ENCODE measurements at regions not wholly inside any gene's neighbourhood (a gene's known extent, or its start where the extent isn't known, plus 50 kb on each side); places are given as distances from the start of the nearest gene placed in this dataset.

DNA sequence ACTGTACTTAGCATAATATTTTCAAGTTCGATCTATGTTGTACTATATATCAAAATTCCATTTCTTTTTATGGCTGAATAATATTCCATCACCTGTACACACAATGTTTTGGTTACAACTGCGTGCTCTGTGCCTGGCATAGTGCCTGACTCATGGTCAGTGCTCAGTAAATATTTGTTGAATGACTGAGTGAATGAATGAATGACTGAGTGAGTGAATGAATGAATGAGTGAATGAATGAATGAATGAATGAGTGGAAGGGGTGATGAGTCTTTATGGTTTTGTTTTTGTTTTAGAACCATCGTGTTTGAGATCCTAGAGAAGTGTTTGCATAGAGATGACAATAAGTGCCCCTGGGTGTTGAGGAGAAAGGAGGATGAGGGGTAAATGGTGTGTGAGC, 155.3 kb downstream of the MRM1 start:
- no peak overlapping the region for H3K4me3 ChIP-seq (ENCODE audit: extremely low read depth in 1 of 4, insufficient read depth in 2 of 4, low read depth in 3 of 4, low read length in 4 of 4)
- H2BK5ac ChIP-seq (ENCODE audit: low read depth, low read length): no peak overlapping the region
- 0 out of 2 replicates have a peak, but pooled peaks cover 2% of the 10 kb centered on the region for H3K79me1 ChIP-seq (ENCODE audit: low read depth, low read length)
- H2BK12ac ChIP-seq (ENCODE audit: low read depth, low read length): no peak overlapping the region
- WGBS, 2 experiments (ENCODE audit: extremely low coverage in 1 of 2, insufficient coverage in 1 of 2, insufficient read length in 1 of 2, insufficient replicate concordance in 2 of 2, low coverage in 1 of 2, low lambda C conversion rate in 2 of 2, missing lambda C conversion rate in 1 of 2): 86% methylated on average over 3 of the region's 3 CpGs; no CpG with 5 or more reads in 1 of the 2 experiments
- H2BK120ac ChIP-seq (replicated peaks; ENCODE audit: low read depth, low read length): no peak overlapping the region
- no peak overlapping the region for H2BK20ac ChIP-seq (ENCODE audit: low read length)
- H3K36me3 ChIP-seq (ENCODE audit: control insufficient read depth in 2 of 4, insufficient read depth in 4 of 4, low read length in 3 of 4): no peaks in the 10 kb centered on the region
- H4K20me1 ChIP-seq (replicated peaks in 1 of 2; ENCODE audit: control insufficient read depth in 1 of 2, insufficient read depth in 2 of 2, low read length in 2 of 2): peaks cover 0 to 6% of the 10 kb centered on the region in 2 experiments
- no peak overlapping the region for H4K91ac ChIP-seq (replicated peaks; ENCODE audit: insufficient read length, low read length)
- no peak for FAIRE-seq
- DNase-seq (ENCODE audit: low read depth in 1 of 2, low spot score in 2 of 2): no peak
- no peaks in the 10 kb centered on the region; a peak in 1 of 4 replicates for H3K79me2 ChIP-seq (ENCODE audit: control insufficient read depth in 1 of 2, insufficient read depth in 2 of 2, low read length in 2 of 2)
- H3K23ac ChIP-seq (ENCODE audit: insufficient read length): no peak overlapping the region
- no peak overlapping the region for H3K14ac ChIP-seq (ENCODE audit: insufficient read length)
- H3K9ac ChIP-seq (replicated peaks in 1 of 4; ENCODE audit: extremely low read depth in 1 of 4, low read depth in 3 of 4, low read length in 3 of 4): no peak overlapping the region
- no peak overlapping the region for H4K8ac ChIP-seq (ENCODE audit: extremely low read depth, insufficient read depth, low read length)
- H3K4me1 ChIP-seq (replicated peaks in 1 of 4; ENCODE audit: control insufficient read depth in 3 of 4, insufficient read depth in 4 of 4, low read length in 3 of 4): peaks cover 0 to 5% (median 1%) of the 10 kb centered on the region in 4 experiments; a peak in 2 of 7 replicates
- ChIA-PET POLR2A (ENCODE audit: partially characterized antibody) (interaction anchor here (1.9 to 2.4 kb wide), 2 partner anchors 16 kb away, joined by 5 to 8 read pairs; no protein-coding TSS in a partner anchor), CTCF (ENCODE audit: partially characterized antibody) (interaction anchor here (1.0 to 3.2 kb wide), 17 partner anchors 8 to 291 kb away, joined by 3 to 38 read pairs (median 7); no protein-coding TSS in a partner anchor)
- peaks cover 7% of the 10 kb centered on the region; the same call in 1 of the 2 replicates for H3K23me2 ChIP-seq (ENCODE audit: low read depth, low read length)
- no peak for TF ChIP-seq CBX5 (IDR thresholded peaks at IDR 0.05; ENCODE audit: low read depth, low read length)
- TF ChIP-seq KDM4A (IDR thresholded peaks at IDR 0.05; ENCODE audit: low read depth, low read length, severe bottlenecking): no peak
- no peak for TF ChIP-seq KDM1A (IDR thresholded peaks at IDR 0.05; ENCODE audit: borderline replicate concordance, low read length)
- TF ChIP-seq BACH1 (IDR thresholded peaks at IDR 0.05; ENCODE audit: low read length): no peak
- TF ChIP-seq SAP30 (IDR thresholded peaks at IDR 0.05; ENCODE audit: insufficient read depth, insufficient replicate concordance, low read length): no peak
- TF ChIP-seq TAF1 (IDR thresholded peaks at IDR 0.05; ENCODE audit: low read depth, low read length): no peak
- TF ChIP-seq GTF2F1 (IDR thresholded peaks at IDR 0.05; ENCODE audit: borderline replicate concordance, low read depth, low read length): no peak
- TF ChIP-seq KDM5A (IDR thresholded peaks at IDR 0.05; ENCODE audit: low read length): no peak
- no peaks in the 10 kb centered on the region for H3K9me3 ChIP-seq (ENCODE audit: insufficient read depth in 2 of 2, low read depth in 1 of 2, low read length in 1 of 2)
- no peaks in the 10 kb centered on the region for H3K27me3 ChIP-seq (replicated peaks in 1 of 4; ENCODE audit: control insufficient read depth in 3 of 4, extremely low read depth in 1 of 4, insufficient read depth in 3 of 4, low read length in 3 of 4)
- H3K56ac ChIP-seq (replicated peaks; ENCODE audit: insufficient read length, low read depth, low read length): no peak overlapping the region
- H3K27ac ChIP-seq (ENCODE audit: low read depth, low read length): no peak overlapping the region
- no peak overlapping the region for H2AK5ac ChIP-seq (ENCODE audit: low read depth, low read length)
- H4K5ac ChIP-seq (ENCODE audit: insufficient read length, low read depth, low read length): no peak overlapping the region
- no peak overlapping the region for H3K4ac ChIP-seq (replicated peaks; ENCODE audit: insufficient read length, low read depth, low read length)
- H3K18ac ChIP-seq (ENCODE audit: extremely low read depth, low read length): no peak overlapping the region
- no peak overlapping the region for H2AFZ ChIP-seq (ENCODE audit: low read length)
- no peak overlapping the region for H3K4me2 ChIP-seq (ENCODE audit: insufficient read depth in 1 of 2, low read depth in 2 of 2, low read length in 2 of 2)
- H2BK15ac ChIP-seq (ENCODE audit: low read length): no peak overlapping the region
